GM23338 (cell line): ENCODE measurements at regions not wholly inside any gene's neighbourhood (a gene's known extent, or its start where the extent isn't known, plus 50 kb on each side); places are given as distances from the start of the nearest gene placed in this dataset.

Source experiments
- ATAC-seq: fragments of 200-7000 bp; cut with Tn5 transposase; 3 replicates; pipeline ENCODE4 v1.9.1; 2020
- DNase-seq: peaks from one replicate; pipeline ENCODE4 v3.0.0-alpha.2; 2015; ENCODE audit warnings: low spot score
- H2AFZ ChIP-seq: fragments of 200-600 bp; sonication (generic); 2 replicates; pipeline ENCODE4 v1.8.0; 2016; ENCODE audit warnings: antibody characterized with exemption, mild to moderate bottlenecking, moderate library complexity
- H3F3A ChIP-seq: fragments of 200-600 bp; sonication (generic); replicated peaks from 2 replicates; pipeline ENCODE4 v1.8.0; 2017; ENCODE audit warnings: antibody characterized with exemption, mixed run types, low read depth
- H3K27ac ChIP-seq: fragments of 200-600 bp; sonication (generic); 2 replicates; pipeline ENCODE4 v1.6.1; 2016; ENCODE audit warnings: low read depth
- H3K27me3 ChIP-seq: fragments of 200-600 bp; sonication (generic); 2 replicates; pipeline ENCODE4 v1.8.0; 2016; ENCODE audit warnings: mild to moderate bottlenecking, mixed run types, moderate library complexity; ENCODE audit not compliant: insufficient read depth
- H3K36me3 ChIP-seq: fragments of 200-600 bp; sonication (generic); 2 replicates; pipeline ENCODE4 v1.8.0; 2016; ENCODE audit warnings: mild to moderate bottlenecking; ENCODE audit not compliant: insufficient read depth
- H3K4me1 ChIP-seq: fragments of 200-600 bp; sonication (generic); 2 replicates; pipeline ENCODE4 v1.8.0; 2016; ENCODE audit warnings: mild to moderate bottlenecking, moderate library complexity; ENCODE audit not compliant: insufficient read depth
- H3K4me2 ChIP-seq: fragments of 200-600 bp; sonication (generic); 2 replicates; pipeline ENCODE4 v1.7.1; 2017; ENCODE audit warnings: mixed run types
- H3K4me3 ChIP-seq: fragments of 200-600 bp; sonication (generic); 2 replicates; pipeline ENCODE4 v1.6.1; 2016; ENCODE audit warnings: mixed run types
- H3K79me2 ChIP-seq: fragments of 200-600 bp; sonication (generic); replicated peaks from 2 replicates; pipeline ENCODE4 v1.8.0; 2017; ENCODE audit warnings: mild to moderate bottlenecking; ENCODE audit not compliant: insufficient read depth
- H3K9me2 ChIP-seq: fragments of 200-600 bp; sonication (generic); 2 replicates; pipeline ENCODE4 v1.8.0; 2017; ENCODE audit not compliant: insufficient read depth
- H4K20me1 ChIP-seq: fragments of 200-600 bp; sonication (generic); replicated peaks from 2 replicates; pipeline ENCODE4 v1.8.0; 2017; ENCODE audit warnings: mild to moderate bottlenecking; ENCODE audit not compliant: insufficient read depth
- H3K27ac Mint-ChIP-seq: 2 replicates; pipeline ENCODE4 v1.8.0; 2020; ENCODE audit warnings: inconsistent platforms, mild to moderate bottlenecking, moderate library complexity, mixed read lengths
- H3K27me3 Mint-ChIP-seq: 3 replicates; pipeline ENCODE4 v1.8.0; 2022; ENCODE audit warnings: low read depth, mild to moderate bottlenecking, moderate library complexity, mixed read lengths, inconsistent platforms; ENCODE audit not compliant: insufficient read depth, poor library complexity
- H3K36me3 Mint-ChIP-seq: 3 replicates; pipeline ENCODE4 v1.8.0; 2021; ENCODE audit warnings: low read depth, mild to moderate bottlenecking, inconsistent platforms, moderate library complexity, mixed read lengths
- H3K4me1 Mint-ChIP-seq: 3 replicates; pipeline ENCODE4 v1.8.0; 2020; ENCODE audit warnings: mild to moderate bottlenecking, inconsistent platforms, mixed read lengths
- H3K4me3 Mint-ChIP-seq: 3 replicates; pipeline ENCODE4 v1.8.0; 2021; ENCODE audit warnings: moderate library complexity, mild to moderate bottlenecking, inconsistent platforms, mixed read lengths
- H3K9me3 Mint-ChIP-seq: 3 replicates; pipeline ENCODE4 v1.8.0; 2020; ENCODE audit warnings: moderate library complexity, mild to moderate bottlenecking, inconsistent platforms, mixed read lengths
- ETS1 ChIP-seq: IDR thresholded peaks from 2 replicates; pipeline ENCODE4 v1.6.1; 2016; ENCODE audit warnings: antibody characterized with exemption
- EZH2 ChIP-seq: fragments of 200-600 bp; sonication (generic); IDR thresholded peaks from one replicate; pipeline ENCODE4 v1.8.0; 2017; ENCODE audit warnings: antibody characterized with exemption, mild to moderate bottlenecking, low read depth; ENCODE audit not compliant: unreplicated experiment
- POLR2AphosphoS5 ChIP-seq: IDR thresholded peaks from 2 replicates; pipeline ENCODE4 v1.6.1; 2016; ENCODE audit warnings: antibody characterized with exemption, low read depth
- STAT1 ChIP-seq: IDR thresholded peaks from one replicate; pipeline ENCODE4 v1.6.1; 2016; ENCODE audit warnings: antibody characterized with exemption; ENCODE audit not compliant: unreplicated experiment
- ZNF114 ChIP-seq: fragments of 250-450 bp; sonication (Bioruptor Pico); IDR thresholded peaks from 2 replicates; pipeline ENCODE4 v1.5.0; 2020; ENCODE audit warnings: mild to moderate bottlenecking, moderate library complexity
- ZNF462 ChIP-seq: fragments of 250-450 bp; sonication (Bioruptor Pico); IDR thresholded peaks from 2 replicates; pipeline ENCODE4 v1.5.0; 2020; ENCODE audit warnings: mild to moderate bottlenecking, moderate library complexity
- TF ChIP-seq, protein P1 (sequence below), 2 experiments: fragments of 200-600 bp in 1 of 2; sonication (generic) in 1 of 2; conservative IDR thresholded peaks; 2 replicates each; pipeline versions ENCODE4 v1.5.1 to v1.6.1; 2016 to 2017; ENCODE audit warnings: antibody characterized with exemption in 2 of 2, low read depth in 2 of 2, mild to moderate bottlenecking in 2 of 2, moderate library complexity in 1 of 2

DNA sequence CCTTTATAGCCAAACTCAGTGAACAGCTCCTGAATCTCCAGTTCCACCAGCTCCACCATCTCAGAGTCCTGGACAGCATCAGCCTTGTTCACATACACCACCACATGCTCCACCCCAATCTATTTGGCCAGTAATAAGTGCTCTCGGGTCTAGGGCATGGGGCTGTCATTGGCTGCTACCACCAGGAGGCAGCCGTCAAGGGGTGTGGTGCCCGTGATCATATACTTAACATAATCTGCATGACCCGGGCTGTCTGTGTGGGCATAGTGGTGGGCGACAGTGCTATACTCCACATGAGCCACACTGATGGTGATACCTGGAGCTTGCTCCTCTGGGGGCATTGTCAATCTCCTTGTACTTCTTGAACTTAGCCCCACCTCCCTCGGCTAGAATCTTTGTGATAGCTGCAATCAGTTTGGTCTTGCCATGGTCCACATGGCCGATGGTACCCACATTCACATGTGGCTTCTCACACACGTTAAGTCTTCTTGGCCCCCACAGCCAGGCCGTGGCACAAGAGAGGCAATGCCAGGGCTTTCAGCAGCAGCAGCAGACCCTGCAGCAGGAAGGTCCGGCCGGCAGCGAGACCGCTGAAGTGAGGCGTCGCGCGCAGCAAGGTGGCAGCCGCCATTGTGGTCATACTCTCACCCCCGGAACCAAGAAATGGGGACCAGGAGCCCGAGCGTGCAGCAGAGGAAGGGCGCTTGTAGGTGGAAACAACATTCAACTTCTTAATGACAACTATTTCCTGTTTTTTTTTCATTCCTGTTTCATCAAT is 210.3 kb upstream of the WSB1 start:
- Mint-ChIP-seq H3K4me1 (no peaks in the 10 kb centered on the region), H3K27ac (no peak overlapping the region), H3K36me3 (peaks cover 28% of the 10 kb centered on the region; the same call in 2 of the 3 replicates), H3K27me3 (no peaks in the 10 kb centered on the region), H3K4me3 (no peak overlapping the region), H3K9me3 (peaks cover 97% of the 10 kb centered on the region)
- Histone ChIP-seq H3K4me2 (no peak overlapping the region), H3K9me2 (no peaks in the 10 kb centered on the region), H3K4me1 (no peaks in the 10 kb centered on the region), H3K27me3 (no peaks in the 10 kb centered on the region), H3K36me3 (no peaks in the 10 kb centered on the region), H4K20me1 (no peaks in the 10 kb centered on the region), H3K27ac (no peak overlapping the region), H3K79me2 (no peaks in the 10 kb centered on the region), H3F3A (no peaks in the 10 kb centered on the region), H2AFZ (no peak overlapping the region), H3K4me3 (no peak overlapping the region)
- DNase-seq (no peak), ATAC-seq (no peak)
- no peak for TF ChIP-seq POLR2AphosphoS5
- no peak for TF ChIP-seq EZH2
- TF ChIP-seq ZNF114 (CRISPR knock-in tag) = no peak
- no peak for TF ChIP-seq STAT1
- TF ChIP-seq ETS1 = no peak
- TF ChIP-seq, protein P1, sequence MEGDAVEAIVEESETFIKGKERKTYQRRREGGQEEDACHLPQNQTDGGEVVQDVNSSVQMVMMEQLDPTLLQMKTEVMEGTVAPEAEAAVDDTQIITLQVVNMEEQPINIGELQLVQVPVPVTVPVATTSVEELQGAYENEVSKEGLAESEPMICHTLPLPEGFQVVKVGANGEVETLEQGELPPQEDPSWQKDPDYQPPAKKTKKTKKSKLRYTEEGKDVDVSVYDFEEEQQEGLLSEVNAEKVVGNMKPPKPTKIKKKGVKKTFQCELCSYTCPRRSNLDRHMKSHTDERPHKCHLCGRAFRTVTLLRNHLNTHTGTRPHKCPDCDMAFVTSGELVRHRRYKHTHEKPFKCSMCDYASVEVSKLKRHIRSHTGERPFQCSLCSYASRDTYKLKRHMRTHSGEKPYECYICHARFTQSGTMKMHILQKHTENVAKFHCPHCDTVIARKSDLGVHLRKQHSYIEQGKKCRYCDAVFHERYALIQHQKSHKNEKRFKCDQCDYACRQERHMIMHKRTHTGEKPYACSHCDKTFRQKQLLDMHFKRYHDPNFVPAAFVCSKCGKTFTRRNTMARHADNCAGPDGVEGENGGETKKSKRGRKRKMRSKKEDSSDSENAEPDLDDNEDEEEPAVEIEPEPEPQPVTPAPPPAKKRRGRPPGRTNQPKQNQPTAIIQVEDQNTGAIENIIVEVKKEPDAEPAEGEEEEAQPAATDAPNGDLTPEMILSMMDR (conservative IDR thresholded peaks at IDR 0.05; ENCODE audit: low read depth in 2 of 2) = no peak

DNA sequence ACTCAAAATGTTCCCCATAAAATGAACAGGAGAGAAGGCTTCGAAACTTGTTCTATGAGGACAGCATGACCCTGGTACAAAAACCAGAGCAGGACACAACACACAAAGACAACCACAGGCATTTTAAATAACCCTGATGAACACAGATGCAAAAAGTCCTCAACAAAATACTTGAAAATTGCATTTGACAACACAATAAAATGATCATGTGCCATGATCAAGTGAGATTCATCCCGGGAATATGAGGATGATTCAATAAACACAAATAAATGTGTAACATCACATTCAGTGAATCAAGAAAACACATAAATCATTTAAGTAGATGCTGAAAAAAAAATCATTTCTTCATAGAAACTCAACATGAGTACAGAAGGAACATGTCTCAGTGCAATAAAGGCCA is 208.4 kb upstream of the WSB1 start:
- H3K36me3 ChIP-seq = no peaks in the 10 kb centered on the region
- no peak overlapping the region for H3K4me2 ChIP-seq
- Mint-ChIP-seq H3K4me3 (no peak overlapping the region), H3K27ac (no peak overlapping the region), H3K4me1 (no peaks in the 10 kb centered on the region), H3K36me3 (peaks cover 37% of the 10 kb centered on the region), H3K27me3 (peaks cover 4% of the 10 kb centered on the region), H3K9me3 (peaks cover 97% of the 10 kb centered on the region)
- no peaks in the 10 kb centered on the region for H3F3A ChIP-seq
- H2AFZ ChIP-seq = no peak overlapping the region
- no peaks in the 10 kb centered on the region for H3K79me2 ChIP-seq
- ATAC-seq = no peak
- no peak for DNase-seq
- H3K27ac ChIP-seq = no peak overlapping the region
- H4K20me1 ChIP-seq = no peaks in the 10 kb centered on the region
- H3K4me1 ChIP-seq = no peaks in the 10 kb centered on the region
- H3K27me3 ChIP-seq = no peaks in the 10 kb centered on the region
- no peaks in the 10 kb centered on the region for H3K9me2 ChIP-seq
- no peak overlapping the region for H3K4me3 ChIP-seq
- TF ChIP-seq ETS1 (no peak), POLR2AphosphoS5 (no peak), EZH2 (no peak), ZNF462 (no peak)
- TF ChIP-seq, protein P1 (conservative IDR thresholded peaks at IDR 0.05; ENCODE audit: low read depth in 2 of 2) = no peak
